Gastrocnemius medialis (tissue), 4 donors: ENCODE measurements at regions not wholly inside any gene's neighbourhood (a gene's known extent, or its start where the extent isn't known, plus 50 kb on each side); places are given as distances from the start of the nearest gene placed in this dataset.

Source experiments
- POLR2A ChIP-seq, 2 donors: fragments of 450-650 bp; IDR thresholded peaks; one replicate each; pipeline ENCODE4 v1.6.1; 2017; ENCODE audit warnings: antibody characterized with exemption in 2 of 2, mild to moderate bottlenecking in 2 of 2, moderate library complexity in 2 of 2
- TF ChIP-seq, protein P1 (sequence below), 5 experiments: fragments of 450-650 bp in 3 of 5; fragments of 200-600 bp in 2 of 5; sonication (generic) in 2 of 5; IDR thresholded peaks in 4 of 5; conservative IDR thresholded peaks in 1 of 5; 1 replicate in 4 of 5; 2 replicates in 1 of 5; pipeline ENCODE4 v1.5.1; 2016 to 2019; ENCODE audit warnings: antibody characterized with exemption in 5 of 5, mild to moderate bottlenecking in 3 of 5, moderate library complexity in 3 of 5

DNA sequence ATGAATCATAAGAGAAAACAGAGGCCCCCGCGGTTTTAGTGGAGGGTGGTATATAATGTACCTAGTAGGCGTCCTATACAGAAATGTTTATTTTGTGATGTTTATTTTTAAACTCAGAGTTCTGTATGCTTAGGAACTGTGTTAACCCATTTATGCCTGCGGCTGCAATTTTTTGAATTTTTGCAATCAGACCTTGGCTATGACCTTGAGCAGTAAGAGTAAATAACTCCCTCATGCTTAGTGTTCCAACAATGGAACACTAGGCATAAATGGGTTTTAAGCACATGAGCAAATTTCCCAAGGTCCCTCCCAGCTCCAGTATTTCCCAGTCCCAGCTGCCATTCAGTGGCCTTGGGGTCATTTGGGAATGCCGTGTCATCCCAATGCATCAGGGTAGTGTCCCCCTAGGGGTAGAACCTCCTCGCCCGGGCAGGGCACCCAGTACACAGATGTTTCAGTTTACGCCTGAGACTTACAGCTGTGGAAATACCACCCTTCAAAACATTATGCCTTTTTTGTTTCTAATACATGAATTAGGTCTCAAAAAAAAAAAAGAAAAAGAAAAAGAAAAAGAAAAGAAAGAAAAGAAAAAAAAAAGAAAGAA, 605.8 kb upstream of the CDH11 start:
- no peak for TF ChIP-seq POLR2A (IDR thresholded peaks at IDR 0.05)
- TF ChIP-seq, protein P1, sequence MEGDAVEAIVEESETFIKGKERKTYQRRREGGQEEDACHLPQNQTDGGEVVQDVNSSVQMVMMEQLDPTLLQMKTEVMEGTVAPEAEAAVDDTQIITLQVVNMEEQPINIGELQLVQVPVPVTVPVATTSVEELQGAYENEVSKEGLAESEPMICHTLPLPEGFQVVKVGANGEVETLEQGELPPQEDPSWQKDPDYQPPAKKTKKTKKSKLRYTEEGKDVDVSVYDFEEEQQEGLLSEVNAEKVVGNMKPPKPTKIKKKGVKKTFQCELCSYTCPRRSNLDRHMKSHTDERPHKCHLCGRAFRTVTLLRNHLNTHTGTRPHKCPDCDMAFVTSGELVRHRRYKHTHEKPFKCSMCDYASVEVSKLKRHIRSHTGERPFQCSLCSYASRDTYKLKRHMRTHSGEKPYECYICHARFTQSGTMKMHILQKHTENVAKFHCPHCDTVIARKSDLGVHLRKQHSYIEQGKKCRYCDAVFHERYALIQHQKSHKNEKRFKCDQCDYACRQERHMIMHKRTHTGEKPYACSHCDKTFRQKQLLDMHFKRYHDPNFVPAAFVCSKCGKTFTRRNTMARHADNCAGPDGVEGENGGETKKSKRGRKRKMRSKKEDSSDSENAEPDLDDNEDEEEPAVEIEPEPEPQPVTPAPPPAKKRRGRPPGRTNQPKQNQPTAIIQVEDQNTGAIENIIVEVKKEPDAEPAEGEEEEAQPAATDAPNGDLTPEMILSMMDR (IDR thresholded peaks at IDR 0.05 in 4 of 5, conservative IDR thresholded peaks at IDR 0.05 in 1 of 5), result no peak
